DOHH2 (cell line): ENCODE measurements at regions not wholly inside any gene's neighbourhood (a gene's known extent, or its start where the extent isn't known, plus 50 kb on each side); places are given as distances from the start of the nearest gene placed in this dataset.

Source experiments
- CTCF ChIP-seq: fragments of 200-600 bp; sonication (generic); IDR thresholded peaks from one replicate; pipeline ENCODE4 v1.5.1; 2014; ENCODE audit warnings: antibody characterized with exemption, mild to moderate bottlenecking, low read depth, low read length; ENCODE audit not compliant: poor library complexity, severe bottlenecking
- EZH2phosphoT487 ChIP-seq: fragments of 200-600 bp; sonication (generic); IDR thresholded peaks from 2 replicates; pipeline ENCODE4 v1.6.1; 2017; ENCODE audit warnings: borderline replicate concordance, mild to moderate bottlenecking, antibody characterized with exemption, low read length, moderate library complexity, mixed read lengths

GRCh38 chr2:168403736-168404135 is 52.3 kb upstream of the CERS6 start:
- TF ChIP-seq CTCF (no peak), EZH2phosphoT487 (no peak)
